K562 (cell line): ENCODE measurements at regions not wholly inside any gene's neighbourhood (a gene's known extent, or its start where the extent isn't known, plus 50 kb on each side); places are given as distances from the start of the nearest gene placed in this dataset.

Experiments
- ATAC-seq: fragments of 200-7000 bp; cut with Tn5 transposase; 3 replicates; pipeline ENCODE4 v1.9.1; 2020; ENCODE audit warnings: moderate library complexity
- BruUV-seq: library from RNA; stranded (reverse); fragments of 400-500 nt; replicated peaks from 2 replicates; lab custom pipeline; 2021; lab: Mats Ljungman, UMichigan
- CTCF ChIA-PET: fragments of 300-600 bp; formaldehyde crosslinking; extraction: SDS; loops from one replicate; lab custom pipeline; 2021; ENCODE audit warnings: low intra/inter-chr PET ratio; lab: Yijun Ruan, JAX
- POLR2A ChIA-PET: fragments of 300-600, 350-650 bp; sonication (Branson Sonifier 250); formaldehyde crosslinking; extraction: SDS; loops from one replicate; lab custom pipeline; 2021; ENCODE audit warnings: antibody characterized with exemption, inconsistent platforms; lab: Yijun Ruan, JAX
- DNase-seq, 4 experiments: peaks; one replicate each; pipeline versions ENCODE4 v3.0.0 to v3.0.0-alpha.2; 2011 to 2018; ENCODE audit warnings: low spot score in 3 of 4, mixed read lengths in 3 of 4; ENCODE audit errors: extremely low read depth in 1 of 4
- FAIRE-seq: peaks from 2 replicates; lab custom pipeline; 2011; peaks lifted over from hg19 to GRCh38; lab: Jason Lieb, UNC
- H2AFZ ChIP-seq: 2 replicates; pipeline ENCODE4 v1.6.0; 2011; ENCODE audit warnings: low read depth, low read length, control low read depth, inconsistent platforms
- H3K27ac ChIP-seq: fragments of 200-600 bp; 3 replicates; pipeline ENCODE4 v1.8.0; 2011; ENCODE audit warnings: low read depth, mild to moderate bottlenecking, control low read depth, inconsistent platforms, low read length, moderate library complexity, mixed read lengths; ENCODE audit errors: extremely low read depth
- H3K27me3 ChIP-seq, 2 experiments: fragments of 300-600 bp in 1 of 2; 2 replicates in 1 of 2; 3 replicates in 1 of 2; pipeline versions ENCODE4 v1.6.0 to v1.8.0; 2011; ENCODE audit warnings: inconsistent platforms in 2 of 2, low read length in 2 of 2, mild to moderate bottlenecking in 1 of 2, mixed read lengths in 1 of 2, moderate library complexity in 1 of 2; ENCODE audit not compliant: control insufficient read depth in 2 of 2, insufficient read depth in 2 of 2
- H3K36me3 ChIP-seq: fragments of 300-600 bp; 3 replicates; pipeline ENCODE4 v1.8.0; 2011; ENCODE audit warnings: mild to moderate bottlenecking, low read length, inconsistent platforms; ENCODE audit not compliant: control insufficient read depth, insufficient read depth
- H3K4me1 ChIP-seq, 2 experiments: fragments of 200-600 bp in 1 of 2; replicated peaks in 1 of 2; 2 replicates in 1 of 2; 3 replicates in 1 of 2; pipeline versions ENCODE4 v1.5.1 to v1.8.0; 2011; ENCODE audit warnings: inconsistent platforms in 2 of 2, low read length in 2 of 2, mild to moderate bottlenecking in 1 of 2, mixed read lengths in 1 of 2, moderate library complexity in 1 of 2; ENCODE audit not compliant: control insufficient read depth in 2 of 2, insufficient read depth in 2 of 2
- H3K4me2 ChIP-seq: 2 replicates; pipeline ENCODE4 v1.6.1; 2011; ENCODE audit warnings: low read length, control low read depth, inconsistent platforms, mixed read lengths; ENCODE audit not compliant: insufficient read depth
- H3K4me3 ChIP-seq: fragments of 200-600 bp; sonication (generic), shearing (Covaris generic); 2 replicates; pipeline ENCODE4 v1.5.1; 2016; ENCODE audit warnings: control low read depth, inconsistent platforms
- H3K79me2 ChIP-seq: fragments of 200-600 bp; 3 replicates; pipeline ENCODE4 v1.8.0; 2011; ENCODE audit warnings: low read length, inconsistent platforms; ENCODE audit not compliant: control insufficient read depth, insufficient read depth
- H3K9ac ChIP-seq, 2 experiments: 2 replicates each; pipeline versions ENCODE4 v1.6.0 to v1.6.1; 2011; ENCODE audit warnings: low read depth in 2 of 2, low read length in 2 of 2, control low read depth in 1 of 2, inconsistent platforms in 1 of 2, mild to moderate bottlenecking in 1 of 2, mixed read lengths in 1 of 2; ENCODE audit not compliant: insufficient read depth in 1 of 2
- H3K9me1 ChIP-seq: one replicate; pipeline ENCODE4 v1.6.0; 2011; ENCODE audit warnings: inconsistent platforms, mild to moderate bottlenecking, low read length, moderate library complexity; ENCODE audit not compliant: control insufficient read depth, insufficient read depth
- H3K9me3 ChIP-seq: replicated peaks from 2 replicates; pipeline ENCODE4 v1.5.1; 2011; ENCODE audit warnings: low read depth, low read length, inconsistent platforms; ENCODE audit not compliant: control insufficient read depth, insufficient read depth
- H4K20me1 ChIP-seq: replicated peaks from 2 replicates; pipeline ENCODE4 v1.6.1; 2011; ENCODE audit warnings: low read length, inconsistent platforms, mixed read lengths; ENCODE audit not compliant: control insufficient read depth, insufficient read depth
- ARID2 ChIP-seq: fragments of 450-650 bp; IDR thresholded peaks from 2 replicates; pipeline ENCODE4 v1.6.1; 2017; ENCODE audit warnings: antibody characterized with exemption, mild to moderate bottlenecking
- BRD4 ChIP-seq: fragments of 200-600 bp; sonication (generic); IDR thresholded peaks from 2 replicates; pipeline ENCODE4 v1.6.1; 2017; ENCODE audit warnings: inconsistent platforms
- CHCHD3 ChIP-seq: fragments of 250-450 bp; sonication (Bioruptor Pico); IDR thresholded peaks from 2 replicates; pipeline ENCODE4 v2.1.2; 2022; ENCODE audit warnings: mild to moderate bottlenecking
- CXXC5 ChIP-seq: fragments of 250-450 bp; sonication (Bioruptor Pico); IDR thresholded peaks from 2 replicates; pipeline ENCODE4 v1.8.0; 2022; ENCODE audit warnings: inconsistent platforms, mild to moderate bottlenecking, moderate library complexity
- RBBP5 ChIP-seq: fragments of 200-600 bp; sonication (generic); IDR thresholded peaks from 2 replicates; pipeline ENCODE4 v1.6.1; 2012; ENCODE audit warnings: borderline replicate concordance, mild to moderate bottlenecking, low read length, control low read depth, inconsistent platforms; ENCODE audit not compliant: insufficient read depth, poor library complexity, severe bottlenecking
- ZEB2 ChIP-seq: fragments of 450-650 bp; IDR thresholded peaks from 2 replicates; pipeline ENCODE4 v1.6.1; 2016
- ZNF311 ChIP-seq: fragments of 250-450 bp; sonication (Bioruptor Pico); IDR thresholded peaks from 2 replicates; pipeline ENCODE4 v1.4.0; 2020; ENCODE audit warnings: mild to moderate bottlenecking, moderate library complexity
- ZNF561 ChIP-seq: fragments of 450-650 bp; formaldehyde crosslinking; conservative IDR thresholded peaks from 2 replicates; pipeline ENCODE4 v1.4.0; 2020; ENCODE audit warnings: mild to moderate bottlenecking, moderate library complexity
- ZNF644 ChIP-seq: fragments of 200-800 bp; sonication (Bioruptor generic); IDR thresholded peaks from 2 replicates; pipeline ENCODE4 v1.6.1; 2016; ENCODE audit warnings: low read depth, missing genetic modification characterization, missing compliant biosample characterization
- WGBS: fragments of 100-300 bp; shearing (Covaris generic); methylation state at CpG from one replicate; pipeline ENCODE4 v1.1.6; 2016; ENCODE audit warnings: low coverage, mixed read lengths; ENCODE audit not compliant: insufficient coverage; ENCODE audit errors: missing lambda C conversion rate; 5-methylcytosine and 5-hydroxymethylcytosine counted together
- in situ Hi-C: fragments of 300-500 bp; cut with MboI; formaldehyde crosslinking; loops from 4 replicates; pipeline ENCODE4 v1.15.0; 2018; ENCODE audit warnings: inconsistent platforms, mixed read lengths
- intact Hi-C: fragments of 100-400 bp; cut with micrococcal nuclease; formaldehyde crosslinking; loops from 2 replicates; pipeline ENCODE4 v1.14.2; 2022
- TF ChIP-seq, protein P1 (sequence below): fragments of 450-650 bp; IDR thresholded peaks from 2 replicates; pipeline ENCODE4 v1.6.1; 2016; ENCODE audit warnings: borderline replicate concordance
- TF ChIP-seq, protein P2 (sequence below), 3 experiments: IDR thresholded peaks in 2 of 3; conservative IDR thresholded peaks in 1 of 3; 2 replicates each; pipeline ENCODE4 v1.5.1; 2011 to 2012; ENCODE audit warnings: low read length in 3 of 3, mild to moderate bottlenecking in 3 of 3, control low read depth in 2 of 3, improper control_type of control experiment in 1 of 3, inconsistent platforms in 1 of 3, low read depth in 1 of 3, mixed read lengths in 1 of 3, moderate library complexity in 1 of 3; ENCODE audit not compliant: insufficient read depth in 2 of 3
- TF ChIP-seq, protein P3 (sequence below), 2 experiments: fragments of 450-650 bp in 1 of 2; sonication (generic) in 1 of 2; formaldehyde crosslinking in 1 of 2; IDR thresholded peaks in 1 of 2; conservative IDR thresholded peaks in 1 of 2; 2 replicates each; pipeline versions ENCODE4 v1.6.1 to v1.8.1; 2016 to 2023; ENCODE audit warnings: mild to moderate bottlenecking in 2 of 2, moderate library complexity in 2 of 2, inconsistent platforms in 1 of 2, missing genetic modification reagents in 1 of 2

DNA sequence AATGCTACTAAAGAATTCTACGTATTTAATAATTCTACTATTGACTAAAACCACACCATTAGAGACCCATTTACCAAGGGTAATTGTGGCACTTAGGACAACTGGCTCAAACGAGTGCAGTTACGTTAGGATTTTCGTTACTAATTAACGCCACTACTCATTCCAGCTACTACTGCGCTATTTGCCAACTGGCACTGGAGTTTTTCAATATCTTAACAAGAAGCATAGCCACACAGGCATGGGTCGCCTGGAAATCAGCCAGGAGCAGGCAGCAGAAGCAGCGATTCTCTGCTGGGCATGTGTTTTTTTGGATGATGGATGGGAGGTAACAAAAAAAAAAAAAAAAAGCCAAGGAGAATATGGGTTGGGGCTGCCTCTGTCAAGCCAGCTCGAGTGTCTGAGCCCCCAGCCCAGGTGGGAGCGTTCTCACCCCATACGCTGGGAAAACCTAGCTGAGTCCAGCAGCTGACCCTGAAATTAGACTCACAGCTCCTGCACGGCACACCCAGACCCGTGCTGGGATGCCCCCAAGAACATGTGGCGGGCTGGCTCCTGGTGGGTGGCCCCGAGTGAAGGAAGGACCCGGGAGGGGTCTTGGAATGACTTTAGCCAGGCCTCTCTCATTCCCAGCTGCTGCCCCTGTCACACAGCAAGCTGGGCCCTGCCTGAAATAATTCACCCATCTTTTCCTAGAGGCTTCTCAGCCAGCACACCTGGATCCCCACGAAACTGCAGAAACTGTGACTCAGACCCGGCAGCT, 214.0 kb downstream of the BRD1 start:
- Histone ChIP-seq H3K4me2 (no peak overlapping the region), H3K27ac (no peak overlapping the region), H3K9ac (no peak overlapping the region), H2AFZ (no peak overlapping the region), H3K9me1 (no peaks in the 10 kb centered on the region), H3K36me3 (peaks cover 41% of the 10 kb centered on the region), H3K4me3 (no peak overlapping the region), H3K9me3 (peaks cover 3% of the 10 kb centered on the region; the same call in 1 of the 2 replicates), H3K4me1 (no peaks in the 10 kb centered on the region), H3K79me2 (peaks cover 65% of the 10 kb centered on the region), H4K20me1 (no peaks in the 10 kb centered on the region), H3K27me3 (no peaks in the 10 kb centered on the region)
- ATAC-seq (no peak), FAIRE-seq (no peak), DNase-seq (no peak)
- no TSS peak for BruUV-seq
- TF ChIP-seq, protein P1, sequence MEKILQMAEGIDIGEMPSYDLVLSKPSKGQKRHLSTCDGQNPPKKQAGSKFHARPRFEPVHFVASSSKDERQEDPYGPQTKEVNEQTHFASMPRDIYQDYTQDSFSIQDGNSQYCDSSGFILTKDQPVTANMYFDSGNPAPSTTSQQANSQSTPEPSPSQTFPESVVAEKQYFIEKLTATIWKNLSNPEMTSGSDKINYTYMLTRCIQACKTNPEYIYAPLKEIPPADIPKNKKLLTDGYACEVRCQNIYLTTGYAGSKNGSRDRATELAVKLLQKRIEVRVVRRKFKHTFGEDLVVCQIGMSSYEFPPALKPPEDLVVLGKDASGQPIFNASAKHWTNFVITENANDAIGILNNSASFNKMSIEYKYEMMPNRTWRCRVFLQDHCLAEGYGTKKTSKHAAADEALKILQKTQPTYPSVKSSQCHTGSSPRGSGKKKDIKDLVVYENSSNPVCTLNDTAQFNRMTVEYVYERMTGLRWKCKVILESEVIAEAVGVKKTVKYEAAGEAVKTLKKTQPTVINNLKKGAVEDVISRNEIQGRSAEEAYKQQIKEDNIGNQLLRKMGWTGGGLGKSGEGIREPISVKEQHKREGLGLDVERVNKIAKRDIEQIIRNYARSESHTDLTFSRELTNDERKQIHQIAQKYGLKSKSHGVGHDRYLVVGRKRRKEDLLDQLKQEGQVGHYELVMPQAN, result no peak
- TF ChIP-seq ZNF644 (tag) (no peak), CHCHD3 (no peak), ZNF561 (CRISPR knock-in tag) (no peak), RBBP5 (no peak), ZEB2 (no peak), ZNF311 (no peak), BRD4 (no peak), CXXC5 (CRISPR knock-in tag) (no peak), ARID2 (no peak)
- TF ChIP-seq, protein P2, sequence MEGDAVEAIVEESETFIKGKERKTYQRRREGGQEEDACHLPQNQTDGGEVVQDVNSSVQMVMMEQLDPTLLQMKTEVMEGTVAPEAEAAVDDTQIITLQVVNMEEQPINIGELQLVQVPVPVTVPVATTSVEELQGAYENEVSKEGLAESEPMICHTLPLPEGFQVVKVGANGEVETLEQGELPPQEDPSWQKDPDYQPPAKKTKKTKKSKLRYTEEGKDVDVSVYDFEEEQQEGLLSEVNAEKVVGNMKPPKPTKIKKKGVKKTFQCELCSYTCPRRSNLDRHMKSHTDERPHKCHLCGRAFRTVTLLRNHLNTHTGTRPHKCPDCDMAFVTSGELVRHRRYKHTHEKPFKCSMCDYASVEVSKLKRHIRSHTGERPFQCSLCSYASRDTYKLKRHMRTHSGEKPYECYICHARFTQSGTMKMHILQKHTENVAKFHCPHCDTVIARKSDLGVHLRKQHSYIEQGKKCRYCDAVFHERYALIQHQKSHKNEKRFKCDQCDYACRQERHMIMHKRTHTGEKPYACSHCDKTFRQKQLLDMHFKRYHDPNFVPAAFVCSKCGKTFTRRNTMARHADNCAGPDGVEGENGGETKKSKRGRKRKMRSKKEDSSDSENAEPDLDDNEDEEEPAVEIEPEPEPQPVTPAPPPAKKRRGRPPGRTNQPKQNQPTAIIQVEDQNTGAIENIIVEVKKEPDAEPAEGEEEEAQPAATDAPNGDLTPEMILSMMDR (IDR thresholded peaks at IDR 0.05 in 2 of 3, conservative IDR thresholded peaks at IDR 0.05 in 1 of 3; ENCODE audit: insufficient read depth in 2 of 3, low read depth in 1 of 3, low read length in 3 of 3), result no peak
- TF ChIP-seq, protein P3, sequence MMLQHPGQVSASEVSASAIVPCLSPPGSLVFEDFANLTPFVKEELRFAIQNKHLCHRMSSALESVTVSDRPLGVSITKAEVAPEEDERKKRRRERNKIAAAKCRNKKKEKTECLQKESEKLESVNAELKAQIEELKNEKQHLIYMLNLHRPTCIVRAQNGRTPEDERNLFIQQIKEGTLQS (IDR thresholded peaks at IDR 0.05), result no peak
- TF ChIP-seq, protein P3 (CRISPR knock-in tag; conservative IDR thresholded peaks at IDR 0.05), result no peak
- in situ Hi-C loops, result no loop called here
- CTCF ChIA-PET, result no interaction called here
- POLR2A ChIA-PET, result interaction anchor here (1.0 kb wide), 1 partner anchor 43 kb away, joined by 7 read pairs; no protein-coding TSS in a partner anchor
- WGBS, result 96% methylated on average over 15 of the region's 18 CpGs
- intact Hi-C loops, result no loop called here
